ENCODE measurements at regions not wholly inside any gene's neighbourhood (a gene's known extent, or its start where the extent isn't known, plus 50 kb on each side); places are given as distances from the start of the nearest gene placed in this dataset.

- no peaks in the 10 kb centered on the region for H4K20me1 ChIP-seq (replicated peaks; ENCODE audit: control insufficient read depth, insufficient read depth, low read length)
- WGBS (ENCODE audit: insufficient coverage, low coverage, missing lambda C conversion rate) = 0% methylated on average over 1 of the region's 1 CpG
- FAIRE-seq = no peak
- H3K4me2 ChIP-seq (ENCODE audit: insufficient read depth, low read length) = no peak overlapping the region
- DNase-seq (ENCODE audit: extremely low read depth in 1 of 4, low spot score in 3 of 4) = no peak
- no peaks in the 10 kb centered on the region for H3K27me3 ChIP-seq (ENCODE audit: control insufficient read depth in 2 of 2, insufficient read depth in 2 of 2, low read length in 2 of 2)
- ATAC-seq = no peak
- in situ Hi-C loops (cut with MboI) = no loop called here
- no peaks in the 10 kb centered on the region for H3K4me1 ChIP-seq (replicated peaks in 1 of 2; ENCODE audit: control insufficient read depth in 2 of 2, insufficient read depth in 2 of 2, low read length in 2 of 2)
- no peaks in the 10 kb centered on the region for H3K9me1 ChIP-seq (ENCODE audit: control insufficient read depth, insufficient read depth, low read length)
- BruUV-seq (replicated peaks) = no TSS peak
- TF ChIP-seq POLR3G (IDR thresholded peaks at IDR 0.05; ENCODE audit: extremely low read depth, insufficient read length, insufficient replicate concordance) = no peak
- no peak for TF ChIP-seq LEF1 (IDR thresholded peaks at IDR 0.05)
- H3K9me3 ChIP-seq (replicated peaks; ENCODE audit: control insufficient read depth, insufficient read depth, low read depth, low read length) = no peaks in the 10 kb centered on the region
- ChIA-PET CTCF (ENCODE audit: low intra/inter-chr PET ratio) (no interaction called here), POLR2A (no interaction called here)
- intact Hi-C loops (cut with micrococcal nuclease) = no loop called here
- no peaks in the 10 kb centered on the region for H3K79me2 ChIP-seq (ENCODE audit: control insufficient read depth, insufficient read depth, low read length)
- H2AFZ ChIP-seq (ENCODE audit: low read depth, low read length) = no peak overlapping the region
- no peak overlapping the region for H3K4me3 ChIP-seq
- no peaks in the 10 kb centered on the region for H3K36me3 ChIP-seq (ENCODE audit: control insufficient read depth, insufficient read depth, low read length)
- no peak overlapping the region for H3K9ac ChIP-seq (ENCODE audit: insufficient read depth in 1 of 2, low read depth in 2 of 2, low read length in 2 of 2)
- H3K27ac ChIP-seq (ENCODE audit: extremely low read depth, low read depth, low read length) = no peak overlapping the region
Observed at GRCh38 chr3:87778876-87779275, 279.9 kb downstream of the CGGBP1 start.

GRCh38 chr3:87771337-87772192, 287.2 kb downstream of the CGGBP1 start:
- no TSS peak for BruUV-seq (replicated peaks)
- no peak for TF ChIP-seq KLF16 (IDR thresholded peaks at IDR 0.05)
- TF ChIP-seq CREB3 (tag; conservative IDR thresholded peaks at IDR 0.05; ENCODE audit: low read depth) = no peak
- TF ChIP-seq ZNF408 (CRISPR knock-in tag; IDR thresholded peaks at IDR 0.05; ENCODE audit: low read depth) = no peak
- no peak for TF ChIP-seq SP1 (CRISPR knock-in tag; IDR thresholded peaks at IDR 0.05)
- TF ChIP-seq RAD21 (CRISPR knock-in tag; conservative IDR thresholded peaks at IDR 0.05 in 1 of 2, IDR thresholded peaks at IDR 0.05 in 1 of 2) = peak in 1 of 2 experiments; percentile 45; a peak in 3 of 4 replicates
- no peak for TF ChIP-seq ZNF717 (CRISPR knock-in tag; IDR thresholded peaks at IDR 0.05)
- TF ChIP-seq PATZ1 (CRISPR knock-in tag; IDR thresholded peaks at IDR 0.05; ENCODE audit: borderline replicate concordance) = no peak
- no peak for TF ChIP-seq EZH2 (IDR thresholded peaks at IDR 0.05; ENCODE audit: borderline replicate concordance, low read depth, low read length)
- no peak for TF ChIP-seq ZC3H11A (IDR thresholded peaks at IDR 0.05; ENCODE audit: low read depth, low read length)

More at GRCh38 chr3:87771337-87772192, 287.2 kb downstream of the CGGBP1 start:
- Histone ChIP-seq H3K4me1 (replicated peaks in 1 of 2; ENCODE audit: control insufficient read depth in 2 of 2, insufficient read depth in 2 of 2, low read length in 2 of 2) (no peaks in the 10 kb centered on the region), H3K36me3 (ENCODE audit: control insufficient read depth, insufficient read depth, low read length) (no peaks in the 10 kb centered on the region), H3K4me2 (ENCODE audit: insufficient read depth, low read length) (no peak overlapping the region), H3K9me1 (ENCODE audit: control insufficient read depth, insufficient read depth, low read length) (no peaks in the 10 kb centered on the region), H2AFZ (ENCODE audit: low read depth, low read length) (peak overlapping the region; percentile 38; the same call in 1 of the 2 replicates), H3K9ac (ENCODE audit: insufficient read depth in 1 of 2, low read depth in 2 of 2, low read length in 2 of 2) (no peak overlapping the region), H3K9me3 (replicated peaks; ENCODE audit: control insufficient read depth, insufficient read depth, low read depth, low read length) (no peaks in the 10 kb centered on the region; the same call in 1 of the 2 replicates), H3K27ac (ENCODE audit: extremely low read depth, low read depth, low read length) (no peak overlapping the region), H3K79me2 (ENCODE audit: control insufficient read depth, insufficient read depth, low read length) (no peaks in the 10 kb centered on the region), H3K27me3 (ENCODE audit: control insufficient read depth in 2 of 2, insufficient read depth in 2 of 2, low read length in 2 of 2) (no peaks in the 10 kb centered on the region), H4K20me1 (replicated peaks; ENCODE audit: control insufficient read depth, insufficient read depth, low read length) (no peaks in the 10 kb centered on the region), H3K4me3 (no peak overlapping the region)
- in situ Hi-C loops (cut with MboI) (no loop called here), intact Hi-C loops (cut with micrococcal nuclease) (loop anchor here (5.0 kb wide), 1 partner anchor 231 kb away; no protein-coding TSS in a partner anchor)
- 53% methylated on average over 5 of the region's 5 CpGs for WGBS (ENCODE audit: insufficient coverage, low coverage, missing lambda C conversion rate)
- FAIRE-seq = peak; percentile 88
- CTCF ChIA-PET (ENCODE audit: low intra/inter-chr PET ratio) = interaction anchor here (1.3 kb wide), 1 partner anchor 232 kb away, joined by 4 read pairs; no protein-coding TSS in a partner anchor
- DNase-seq (ENCODE audit: extremely low read depth in 1 of 4, low spot score in 3 of 4) = peak in 3 of 4 experiments; percentile 12 to 40 (median 15)
- POLR2A ChIA-PET = interaction anchor here (0.5 kb wide), 1 partner anchor 18 kb away, joined by 3 read pairs; no protein-coding TSS in a partner anchor
- ATAC-seq = peak; percentile 86
